Activated CD8-positive, alpha-beta memory T cell treated with anti-CD3 and anti-CD28 coated beads for 1 hour (primary cell): ENCODE measurements at regions not wholly inside any gene's neighbourhood (a gene's known extent, or its start where the extent isn't known, plus 50 kb on each side); places are given as distances from the start of the nearest gene placed in this dataset.
"Not testable (repeated sequence)": the region's sequence is repeated elsewhere in the genome, so short reads cannot be mapped to it uniquely, and the experiment has no call there.

Source experiments
- DNase-seq, 2 donors: peaks; one replicate each; pipeline ENCODE4 v3.0.0-alpha.2; 2020; ENCODE audit warnings: low read depth in 1 of 2; ENCODE audit errors: extremely low read depth in 1 of 2

GRCh38 chr7:25727446-25727845 lies 424.6 kb upstream of the NFE2L3 start:
- no peak for DNase-seq

- no peak for DNase-seq
Observed at GRCh38 chr7:25727876-25728275, 424.1 kb upstream of the NFE2L3 start.

DNA sequence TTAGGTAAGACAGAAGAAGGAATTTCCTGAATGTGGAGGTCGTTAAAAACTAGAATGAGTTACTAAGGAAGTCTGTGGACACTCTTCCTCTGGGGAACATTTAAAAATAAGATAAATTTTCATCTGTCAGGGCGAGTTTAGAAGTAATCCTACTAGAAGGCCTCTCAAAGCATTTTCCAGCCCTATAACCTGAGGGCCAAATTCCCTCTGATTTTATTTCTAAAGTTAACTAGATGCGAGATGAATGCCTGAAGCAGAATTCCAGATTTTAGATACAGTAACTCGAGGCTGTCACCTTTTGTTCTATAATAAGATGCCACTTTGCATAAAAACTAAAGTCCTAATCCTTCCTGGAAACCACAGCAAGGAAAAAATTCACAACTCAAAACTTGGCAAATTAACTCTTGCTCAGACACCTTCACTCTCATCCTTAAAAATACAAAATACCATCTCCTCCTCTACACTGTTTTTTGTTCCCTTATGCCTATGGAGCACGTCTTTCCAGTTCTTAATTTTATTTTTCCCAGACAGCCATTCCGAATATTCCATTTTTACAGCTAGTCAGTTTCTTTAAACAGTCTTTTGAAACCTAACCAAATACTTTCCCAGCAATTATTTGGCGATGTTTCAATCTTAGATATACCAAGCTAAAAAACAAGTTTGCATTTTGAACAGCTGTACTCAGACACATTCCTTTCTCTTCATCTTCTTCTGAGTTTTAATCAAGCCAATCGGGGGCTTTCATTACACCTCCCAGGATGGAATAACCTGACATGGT lies 420.7 kb upstream of the NFE2L3 start:
- no peak for DNase-seq

DNA sequence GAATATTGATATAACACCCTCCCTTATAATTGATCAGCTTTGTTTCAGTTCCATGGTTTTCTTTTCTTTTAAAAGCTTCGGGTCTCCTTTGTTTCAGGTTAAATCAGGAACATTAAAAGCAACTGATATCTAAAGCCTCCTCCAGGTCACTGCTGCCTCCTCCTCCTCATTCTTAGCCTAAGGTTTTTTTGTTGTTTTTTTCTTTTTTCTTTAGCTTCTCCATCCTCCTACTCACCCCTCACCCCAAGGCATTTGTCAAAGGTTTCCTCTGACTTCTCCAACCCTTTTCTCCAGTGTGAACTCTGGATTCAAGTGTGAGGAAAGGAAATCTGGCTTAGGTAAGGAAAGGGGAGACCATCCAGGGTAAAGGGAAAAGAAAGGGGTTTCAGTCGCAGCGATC lies 420.2 kb upstream of the NFE2L3 start:
- no peak for DNase-seq

GRCh38 chr7:25732766-25733217 lies 419.2 kb upstream of the NFE2L3 start:
- DNase-seq = no peak

- no peak for DNase-seq
Observed at GRCh38 chr7:25735674-25736242, 416.2 kb upstream of the NFE2L3 start.

DNA sequence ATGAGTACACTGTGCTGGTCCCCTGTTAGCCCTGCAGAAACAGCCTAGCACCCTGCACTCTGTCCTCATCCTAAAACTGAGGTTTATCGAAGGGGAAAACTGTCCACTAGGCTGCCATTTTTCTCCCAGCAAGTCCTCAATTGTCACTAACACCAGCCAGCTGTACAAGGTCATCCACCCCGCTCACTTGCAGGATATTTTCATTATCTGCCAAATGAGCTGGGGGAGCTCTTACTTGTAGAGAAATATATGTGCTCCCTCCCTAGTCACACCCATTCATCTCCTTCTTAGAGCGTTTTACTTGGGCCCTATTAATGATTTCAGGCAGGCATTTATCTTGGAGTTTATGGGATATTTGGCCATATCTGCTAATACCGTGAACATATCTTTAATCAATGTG lies 413.5 kb upstream of the NFE2L3 start:
- DNase-seq = no peak

GRCh38 chr7:25739143-25739542 lies 412.9 kb upstream of the NFE2L3 start:
- DNase-seq = no peak

- no peak for DNase-seq
Observed at GRCh38 chr7:25742316-25742715, 409.7 kb upstream of the NFE2L3 start.

DNA sequence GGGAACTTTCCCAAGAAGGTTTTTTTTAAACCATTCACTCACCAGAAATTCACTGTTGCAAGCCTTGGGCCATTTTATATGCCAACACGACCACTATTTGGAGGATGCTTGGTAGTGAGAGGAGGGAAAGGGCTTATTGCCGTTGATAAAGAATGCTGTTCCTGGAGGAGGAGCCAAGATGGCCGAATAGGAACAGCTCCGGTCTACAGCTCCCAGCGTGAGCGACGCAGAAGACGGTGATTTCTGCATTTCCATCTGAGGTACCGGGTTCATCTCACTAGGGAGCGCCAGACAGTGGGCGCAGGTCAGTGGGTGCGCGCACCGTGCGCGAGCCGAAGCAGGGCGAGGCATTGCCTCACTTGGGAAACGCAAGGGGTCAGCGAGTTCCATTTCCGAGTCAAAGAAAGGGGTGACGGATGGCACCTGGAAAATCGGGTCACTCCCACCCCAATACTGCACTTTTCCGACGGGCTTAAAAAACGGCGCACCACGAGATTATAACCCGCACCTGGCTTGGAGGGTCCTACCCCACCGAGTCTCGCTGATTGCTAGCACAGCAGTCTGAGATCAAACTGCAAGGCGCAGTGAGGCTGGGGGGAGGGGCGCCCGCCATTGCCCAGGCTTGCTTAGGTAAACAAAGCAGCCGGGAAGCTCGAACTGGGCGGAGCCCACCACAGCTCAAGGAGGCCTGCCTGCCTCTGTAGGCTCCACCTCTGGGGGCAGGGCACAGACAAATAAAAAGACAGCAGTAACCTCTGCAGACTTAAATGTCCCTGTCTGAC lies 408.1 kb upstream of the NFE2L3 start:
- not testable (repeated sequence) for DNase-seq

- no peak for DNase-seq
Observed at GRCh38 chr7:25750744-25751508, 401.1 kb upstream of the NFE2L3 start.

DNA sequence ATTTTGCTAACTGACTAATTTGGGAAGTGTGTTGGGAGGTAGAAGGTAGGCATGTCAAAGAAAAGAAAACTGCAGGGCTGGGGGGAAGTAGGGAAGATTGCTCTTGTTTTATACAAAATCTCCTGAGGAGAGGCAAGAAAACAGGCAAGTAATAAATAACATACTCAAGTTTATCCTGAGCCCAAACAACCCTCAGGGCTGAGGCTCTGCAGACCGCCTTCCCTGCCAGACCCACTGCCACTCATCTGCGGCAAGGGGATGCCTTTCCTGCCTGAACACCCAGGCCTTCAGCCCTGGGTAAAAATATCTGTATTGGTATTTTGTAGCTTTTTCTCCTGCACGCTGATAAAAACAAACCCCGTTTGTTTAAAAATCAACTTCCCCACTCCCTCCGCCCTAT lies 399.8 kb upstream of the NFE2L3 start:
- no peak for DNase-seq

DNA sequence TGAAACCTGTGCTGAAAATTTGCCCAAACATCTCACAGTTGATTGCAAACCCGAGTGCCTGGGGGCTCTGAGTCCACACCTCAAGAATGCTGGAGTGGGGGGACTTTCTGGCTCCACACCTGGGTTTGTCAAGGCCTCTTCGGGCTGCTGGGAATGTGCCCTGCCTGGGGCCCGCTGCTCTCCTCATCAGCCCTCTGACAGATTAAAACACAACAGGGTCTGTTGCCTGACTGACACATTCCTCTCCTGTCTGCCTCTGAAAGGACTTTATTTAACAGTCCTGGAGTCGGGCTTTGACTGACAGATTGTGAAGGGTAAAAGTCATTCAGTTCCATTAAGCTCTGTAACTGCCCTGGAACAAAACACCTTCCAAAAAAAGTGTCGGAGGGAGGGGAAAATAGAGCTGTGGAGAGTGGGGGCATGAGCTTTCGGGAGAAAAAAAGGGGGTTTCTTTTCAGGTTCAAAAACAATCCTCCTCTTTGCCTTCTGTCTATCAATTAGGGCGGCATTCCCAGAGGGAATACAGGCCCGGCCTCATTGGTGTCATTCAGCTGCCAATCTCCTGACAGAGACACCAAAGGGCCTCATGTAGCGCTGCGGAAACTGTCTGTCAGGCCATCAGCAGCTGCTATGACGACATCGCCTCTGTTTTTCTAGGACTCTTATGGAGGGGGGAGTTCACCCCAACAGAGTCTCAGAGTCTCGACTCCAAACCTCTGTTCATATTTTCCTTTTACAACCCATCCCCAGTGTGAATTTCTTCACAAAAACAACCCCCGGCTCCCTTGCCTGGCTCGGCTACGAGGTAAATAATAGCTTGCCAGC lies 398.8 kb upstream of the NFE2L3 start:
- DNase-seq = no peak

- no peak for DNase-seq
Observed at GRCh38 chr7:25753837-25754236, 398.2 kb upstream of the NFE2L3 start.

DNA sequence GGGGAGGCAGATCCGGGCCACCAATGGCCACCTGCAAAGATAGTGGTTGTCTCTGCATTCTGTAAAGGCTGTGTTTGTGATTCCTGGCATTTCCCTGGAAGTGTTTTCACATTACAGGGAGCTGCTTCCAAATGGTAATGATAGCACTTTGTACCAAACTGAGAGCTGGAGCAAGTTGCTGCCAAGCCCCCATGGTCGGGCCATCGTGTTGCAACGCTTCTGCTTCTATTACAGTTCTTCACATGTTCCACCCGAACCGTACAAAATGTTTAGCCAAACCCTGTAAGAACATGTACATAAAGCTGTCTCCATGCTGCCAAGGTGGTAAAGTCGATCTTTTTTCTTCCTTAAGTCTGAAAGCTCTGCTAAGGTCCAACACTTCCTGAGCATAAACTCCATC lies 397.7 kb upstream of the NFE2L3 start:
- DNase-seq = no peak

DNA sequence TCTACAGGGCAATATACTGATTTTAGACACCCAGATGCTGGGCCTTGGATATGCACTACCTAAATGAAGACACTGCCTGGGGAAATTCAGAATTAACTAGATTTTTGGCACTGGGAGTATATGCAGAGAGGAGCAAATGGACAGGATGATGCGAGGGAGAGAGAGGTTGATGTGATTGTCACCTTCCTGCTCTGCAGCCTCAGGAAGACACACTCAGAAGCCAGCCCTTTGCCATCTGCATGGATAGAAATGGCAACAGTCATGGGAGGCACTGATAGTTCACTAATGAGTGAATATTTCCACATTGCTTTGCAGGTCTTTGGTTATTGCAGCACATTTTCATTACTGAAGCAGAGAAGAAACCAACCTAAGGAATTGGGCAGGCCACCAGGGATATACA lies 397.2 kb upstream of the NFE2L3 start:
- no peak for DNase-seq

DNA sequence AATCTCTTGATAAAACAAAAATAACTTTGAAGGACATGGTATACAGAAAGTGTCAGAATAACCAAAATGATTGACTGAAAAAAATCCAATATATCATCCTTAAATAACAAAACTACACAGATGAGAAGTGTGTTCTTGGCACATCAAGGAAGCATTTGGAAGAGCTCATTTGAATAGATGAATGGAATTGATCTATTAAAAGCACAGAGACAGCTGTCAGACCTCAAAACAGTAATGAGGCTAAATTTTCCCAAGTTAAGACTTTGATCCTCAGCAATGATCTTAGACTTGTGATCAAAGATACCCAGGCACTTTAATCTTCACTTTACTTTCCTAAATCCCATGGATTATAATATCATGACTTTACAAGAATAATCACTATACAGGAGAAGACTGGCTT lies 395.4 kb upstream of the NFE2L3 start:
- no peak for DNase-seq

DNA sequence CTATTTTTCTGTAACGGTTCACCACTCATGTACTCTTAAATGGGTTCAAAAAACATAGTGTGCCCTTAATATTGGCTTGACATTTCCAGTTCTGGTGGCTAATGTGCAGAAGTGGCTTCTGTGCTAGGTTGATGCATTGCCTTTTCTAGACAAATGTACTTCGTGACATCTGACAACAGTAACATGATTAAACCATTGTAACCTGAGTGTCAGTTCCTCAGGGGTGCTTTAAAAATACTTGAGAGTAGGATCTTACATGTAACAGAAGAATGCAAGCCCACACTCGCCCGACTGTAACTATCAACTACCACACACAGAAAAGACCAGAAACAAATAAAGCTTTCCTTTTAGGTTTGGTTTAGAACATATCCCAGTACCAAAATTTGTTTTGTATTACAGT lies 393.4 kb upstream of the NFE2L3 start:
- DNase-seq = no peak

GRCh38 chr7:25759286-25759685 lies 392.7 kb upstream of the NFE2L3 start:
- DNase-seq = no peak

GRCh38 chr7:25759748-25760147 lies 392.2 kb upstream of the NFE2L3 start:
- DNase-seq = no peak
